Left ventricle myocardium inferior (tissue), 1 donor: ENCODE measurements at regions not wholly inside any gene's neighbourhood (a gene's known extent, or its start where the extent isn't known, plus 50 kb on each side); places are given as distances from the start of the nearest gene placed in this dataset.

Experiments used
- DNase-seq: peaks from one replicate; pipeline ENCODE4 v3.0.0-alpha.2; 2020
- H3K27ac ChIP-seq: fragments of 200-600 bp; replicated peaks from 2 replicates; pipeline ENCODE4 v1.8.0; 2021
- H3K27me3 ChIP-seq: fragments of 200-600 bp; 2 replicates; pipeline ENCODE4 v1.8.0; 2021; ENCODE audit warnings: low read depth
- H3K36me3 ChIP-seq: fragments of 200-600 bp; 2 replicates; pipeline ENCODE4 v1.8.0; 2021
- H3K4me1 ChIP-seq: fragments of 200-600 bp; 2 replicates; pipeline ENCODE4 v1.8.0; 2021
- H3K4me3 ChIP-seq: fragments of 200-600 bp; 2 replicates; pipeline ENCODE4 v1.8.0; 2021; ENCODE audit warnings: mild to moderate bottlenecking, moderate library complexity
- H3K9me3 ChIP-seq: fragments of 200-600 bp; replicated peaks from 2 replicates; pipeline ENCODE4 v1.8.0; 2021
- CTCF ChIP-seq: fragments of 200-600 bp; IDR thresholded peaks from 2 replicates; pipeline ENCODE4 v1.8.0; 2021; ENCODE audit warnings: antibody characterized with exemption, mild to moderate bottlenecking, borderline replicate concordance
- intact Hi-C: fragments of 100-400 bp; cut with micrococcal nuclease; formaldehyde crosslinking; loops from one replicate; pipeline ENCODE4 v1.11.0; 2022
- donor health status: DM: no; HTN: yes; CAD: no; lungs with severe emphysema.

- Histone ChIP-seq H3K4me1 (no peaks in the 10 kb centered on the region), H3K4me3 (no peak overlapping the region), H3K27me3 (peaks cover 5% of the 10 kb centered on the region), H3K9me3 (peaks cover 4% of the 10 kb centered on the region), H3K36me3 (no peaks in the 10 kb centered on the region), H3K27ac (no peak overlapping the region)
- no peak for TF ChIP-seq CTCF
- intact Hi-C loops = no loop called here
- DNase-seq = no peak
Observed at GRCh38 chr7:25060487-25061055, 64.5 kb downstream of the CYCS start.

- TF ChIP-seq CTCF = no peak
- peaks cover 6% of the 10 kb centered on the region for H3K27me3 ChIP-seq
- intact Hi-C loops = no loop called here
- H3K4me1 ChIP-seq = no peaks in the 10 kb centered on the region
- no peak overlapping the region for H3K27ac ChIP-seq
- H3K36me3 ChIP-seq = no peaks in the 10 kb centered on the region
- H3K9me3 ChIP-seq = peaks cover 4% of the 10 kb centered on the region
- H3K4me3 ChIP-seq = no peak overlapping the region
- no peak for DNase-seq
Observed at GRCh38 chr7:25059576-25059975, 65.5 kb downstream of the CYCS start.

GRCh38 chr7:25056368-25056767, 68.7 kb downstream of the CYCS start:
- Histone ChIP-seq H3K4me1 (no peaks in the 10 kb centered on the region), H3K4me3 (no peak overlapping the region), H3K27me3 (peaks cover 13% of the 10 kb centered on the region), H3K36me3 (no peaks in the 10 kb centered on the region), H3K27ac (no peak overlapping the region), H3K9me3 (peaks cover 4% of the 10 kb centered on the region)
- intact Hi-C loops = no loop called here
- no peak for DNase-seq
- no peak for TF ChIP-seq CTCF

- Histone ChIP-seq H3K27me3 (peaks cover 13% of the 10 kb centered on the region), H3K27ac (no peak overlapping the region), H3K4me3 (no peak overlapping the region), H3K4me1 (no peaks in the 10 kb centered on the region), H3K36me3 (no peaks in the 10 kb centered on the region), H3K9me3 (peaks cover 4% of the 10 kb centered on the region)
- no peak for DNase-seq
- TF ChIP-seq CTCF = no peak
- intact Hi-C loops = no loop called here
Observed at GRCh38 chr7:25055520-25056220, 69.4 kb downstream of the CYCS start.

GRCh38 chr7:25054819-25055519, 70.1 kb downstream of the CYCS start:
- intact Hi-C loops = no loop called here
- Histone ChIP-seq H3K27me3 (peaks cover 13% of the 10 kb centered on the region), H3K9me3 (peaks cover 4% of the 10 kb centered on the region), H3K4me3 (no peak overlapping the region), H3K36me3 (no peaks in the 10 kb centered on the region), H3K27ac (no peak overlapping the region), H3K4me1 (no peaks in the 10 kb centered on the region)
- DNase-seq = no peak
- no peak for TF ChIP-seq CTCF
